Osteocyte (in vitro differentiated cells): ENCODE measurements at regions not wholly inside any gene's neighbourhood (a gene's known extent, or its start where the extent isn't known, plus 50 kb on each side); places are given as distances from the start of the nearest gene placed in this dataset.

ENCODE experiments used
- DNase-seq: peaks from one replicate; pipeline ENCODE4 v3.0.0; 2021; ENCODE audit warnings: mixed read lengths; ENCODE audit not compliant: unreplicated experiment; ENCODE audit errors: extremely low spot score
- H3K27ac Mint-ChIP-seq: one replicate; pipeline ENCODE4 v1.8.0; 2021; ENCODE audit warnings: mild to moderate bottlenecking, mixed read lengths; ENCODE audit not compliant: unreplicated experiment
- H3K27me3 Mint-ChIP-seq: one replicate; pipeline ENCODE4 v1.8.0; 2021; ENCODE audit warnings: mixed read lengths; ENCODE audit not compliant: unreplicated experiment
- H3K36me3 Mint-ChIP-seq: one replicate; pipeline ENCODE4 v1.8.0; 2021; ENCODE audit warnings: mixed read lengths; ENCODE audit not compliant: unreplicated experiment
- H3K4me1 Mint-ChIP-seq: one replicate; pipeline ENCODE4 v1.8.0; 2021; ENCODE audit warnings: mixed read lengths; ENCODE audit not compliant: unreplicated experiment
- H3K4me3 Mint-ChIP-seq: one replicate; pipeline ENCODE4 v1.8.0; 2021; ENCODE audit warnings: mild to moderate bottlenecking, moderate library complexity, mixed read lengths; ENCODE audit not compliant: unreplicated experiment
- H3K9me3 Mint-ChIP-seq: one replicate; pipeline ENCODE4 v1.8.0; 2021; ENCODE audit warnings: mixed read lengths; ENCODE audit not compliant: unreplicated experiment
- TF ChIP-seq, protein P1 (sequence below): fragments of 200-600 bp; sonication (generic); IDR thresholded peaks from 2 replicates; pipeline ENCODE4 v1.5.0; 2021; ENCODE audit warnings: antibody characterized with exemption, mild to moderate bottlenecking, moderate library complexity

DNA sequence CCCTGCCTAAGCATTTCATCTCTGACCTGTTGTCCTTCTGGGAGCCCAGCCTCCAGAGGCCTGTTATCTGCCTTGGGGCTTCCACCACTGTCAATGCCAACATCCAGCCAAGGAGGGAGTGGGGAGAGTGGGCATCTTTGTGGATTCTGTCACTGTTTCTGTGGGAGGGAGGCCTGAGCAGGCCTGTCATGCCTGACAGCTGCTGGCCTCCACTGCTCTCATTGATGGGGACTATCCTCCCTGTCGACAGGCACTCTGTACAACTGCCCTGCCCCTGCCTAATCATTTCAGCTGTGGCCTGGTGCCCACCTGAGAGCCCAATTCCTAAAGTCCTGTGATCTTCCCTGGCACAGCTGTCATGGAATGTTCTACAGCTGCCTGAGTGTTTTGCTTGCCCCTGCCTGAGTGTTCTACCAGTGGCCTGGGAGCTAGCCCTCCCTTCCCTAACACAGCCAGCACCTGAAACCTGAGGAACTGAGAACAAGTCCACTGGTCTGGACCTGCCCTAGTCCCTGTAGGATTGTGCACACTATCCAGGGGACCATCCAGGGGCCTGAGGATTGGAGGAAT lies 145.3 kb downstream of the FAM83B start:
- H3K4me1 Mint-ChIP-seq = peaks cover 2% of the 10 kb centered on the region
- H3K9me3 Mint-ChIP-seq = peaks cover 19% of the 10 kb centered on the region
- no peak overlapping the region for H3K4me3 Mint-ChIP-seq
- DNase-seq = no peak
- TF ChIP-seq, protein P1, sequence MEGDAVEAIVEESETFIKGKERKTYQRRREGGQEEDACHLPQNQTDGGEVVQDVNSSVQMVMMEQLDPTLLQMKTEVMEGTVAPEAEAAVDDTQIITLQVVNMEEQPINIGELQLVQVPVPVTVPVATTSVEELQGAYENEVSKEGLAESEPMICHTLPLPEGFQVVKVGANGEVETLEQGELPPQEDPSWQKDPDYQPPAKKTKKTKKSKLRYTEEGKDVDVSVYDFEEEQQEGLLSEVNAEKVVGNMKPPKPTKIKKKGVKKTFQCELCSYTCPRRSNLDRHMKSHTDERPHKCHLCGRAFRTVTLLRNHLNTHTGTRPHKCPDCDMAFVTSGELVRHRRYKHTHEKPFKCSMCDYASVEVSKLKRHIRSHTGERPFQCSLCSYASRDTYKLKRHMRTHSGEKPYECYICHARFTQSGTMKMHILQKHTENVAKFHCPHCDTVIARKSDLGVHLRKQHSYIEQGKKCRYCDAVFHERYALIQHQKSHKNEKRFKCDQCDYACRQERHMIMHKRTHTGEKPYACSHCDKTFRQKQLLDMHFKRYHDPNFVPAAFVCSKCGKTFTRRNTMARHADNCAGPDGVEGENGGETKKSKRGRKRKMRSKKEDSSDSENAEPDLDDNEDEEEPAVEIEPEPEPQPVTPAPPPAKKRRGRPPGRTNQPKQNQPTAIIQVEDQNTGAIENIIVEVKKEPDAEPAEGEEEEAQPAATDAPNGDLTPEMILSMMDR = no peak
- H3K27ac Mint-ChIP-seq = no peak overlapping the region
- H3K27me3 Mint-ChIP-seq = no peaks in the 10 kb centered on the region
- no peaks in the 10 kb centered on the region for H3K36me3 Mint-ChIP-seq

DNA sequence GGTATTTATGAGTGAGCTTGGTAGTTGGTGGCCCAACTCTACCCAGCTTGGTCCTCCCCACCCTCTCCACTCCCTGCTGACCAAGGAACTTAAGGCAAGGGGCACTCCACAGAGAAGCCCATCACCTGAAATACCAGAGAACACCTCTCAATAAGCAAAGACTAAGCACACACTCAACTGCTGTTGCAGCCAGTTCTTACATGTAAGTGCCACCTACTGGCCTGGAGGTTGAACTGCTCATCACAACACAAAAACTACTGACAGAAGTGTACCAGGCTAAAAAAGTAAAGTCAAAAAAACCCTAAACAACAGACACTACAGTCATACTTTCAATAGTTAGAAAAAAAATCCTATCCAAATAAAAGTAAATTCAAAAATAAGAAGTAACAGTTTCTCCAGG lies 146.2 kb downstream of the FAM83B start:
- H3K9me3 Mint-ChIP-seq = peaks cover 19% of the 10 kb centered on the region
- no peak for DNase-seq
- no peaks in the 10 kb centered on the region for H3K27me3 Mint-ChIP-seq
- no peak overlapping the region for H3K27ac Mint-ChIP-seq
- TF ChIP-seq, protein P1 = peak; percentile 35
- no peaks in the 10 kb centered on the region for H3K36me3 Mint-ChIP-seq
- H3K4me1 Mint-ChIP-seq = peaks cover 2% of the 10 kb centered on the region
- H3K4me3 Mint-ChIP-seq = no peak overlapping the region

DNA sequence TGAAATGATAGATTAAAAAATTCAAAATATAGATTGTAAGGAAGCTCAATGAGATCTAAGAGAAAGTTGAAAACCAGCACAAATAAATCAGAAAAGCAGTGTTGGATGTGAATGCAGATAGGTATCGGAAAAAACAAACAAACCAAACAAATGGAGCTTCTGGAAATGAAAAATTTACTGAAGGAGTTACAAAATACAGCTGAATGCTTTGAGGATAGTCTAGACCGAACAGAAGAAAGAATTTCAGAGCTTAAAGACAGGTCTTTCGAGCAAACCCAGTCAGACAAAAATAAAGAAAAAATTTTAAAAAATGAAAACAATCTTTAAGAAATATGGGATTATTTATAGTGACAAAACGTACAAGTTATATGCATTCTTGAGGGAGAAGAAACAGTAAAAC lies 146.7 kb downstream of the FAM83B start:
- H3K27me3 Mint-ChIP-seq = no peaks in the 10 kb centered on the region
- no peaks in the 10 kb centered on the region for H3K36me3 Mint-ChIP-seq
- no peak overlapping the region for H3K27ac Mint-ChIP-seq
- H3K9me3 Mint-ChIP-seq = peaks cover 19% of the 10 kb centered on the region
- no peak for DNase-seq
- no peak overlapping the region for H3K4me3 Mint-ChIP-seq
- H3K4me1 Mint-ChIP-seq = peaks cover 2% of the 10 kb centered on the region
- TF ChIP-seq, protein P1 = no peak

DNA sequence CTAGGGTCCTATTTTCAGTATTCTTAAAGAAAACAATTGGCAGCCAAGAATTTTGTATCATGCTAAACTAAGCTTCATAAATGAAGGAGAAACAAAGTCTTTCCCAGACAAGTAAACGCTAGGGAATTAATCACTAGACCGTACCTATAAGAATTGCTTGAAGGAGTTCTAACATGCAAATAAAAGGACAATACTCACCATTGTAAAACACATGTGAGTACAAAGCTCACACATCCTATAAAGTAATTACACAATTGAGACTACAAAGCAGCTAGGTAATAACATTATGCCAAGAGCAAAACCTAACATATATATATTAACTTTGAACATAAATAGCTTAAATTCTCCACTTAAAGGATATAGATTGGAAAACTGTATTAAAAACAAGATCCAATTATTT lies 147.4 kb downstream of the FAM83B start:
- no peak overlapping the region for H3K27ac Mint-ChIP-seq
- no peak for DNase-seq
- H3K36me3 Mint-ChIP-seq = no peaks in the 10 kb centered on the region
- no peaks in the 10 kb centered on the region for H3K4me1 Mint-ChIP-seq
- H3K9me3 Mint-ChIP-seq = peaks cover 19% of the 10 kb centered on the region
- TF ChIP-seq, protein P1 = no peak
- H3K27me3 Mint-ChIP-seq = no peaks in the 10 kb centered on the region
- no peak overlapping the region for H3K4me3 Mint-ChIP-seq

DNA sequence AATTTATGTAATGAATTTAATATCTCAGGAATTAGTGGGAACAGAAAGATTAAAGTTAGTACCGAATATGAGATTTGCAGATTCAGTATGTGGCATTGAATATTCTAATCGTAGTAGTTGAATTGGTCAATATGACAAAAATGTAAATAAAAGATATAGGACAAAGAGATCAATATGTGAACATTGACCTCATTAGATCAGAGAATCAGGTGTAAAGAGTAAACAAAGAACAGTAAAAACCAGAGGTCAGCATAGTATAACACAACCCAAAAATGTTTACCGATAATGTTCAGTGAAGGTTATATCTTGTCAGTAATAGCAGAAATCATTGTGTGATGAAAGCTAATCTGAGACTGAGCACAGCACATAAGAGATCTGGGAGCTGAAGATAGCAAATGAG lies 152.0 kb downstream of the FAM83B start:
- Mint-ChIP-seq H3K4me3 (no peak overlapping the region), H3K27me3 (peaks cover 4% of the 10 kb centered on the region), H3K9me3 (peaks cover 11% of the 10 kb centered on the region), H3K4me1 (no peaks in the 10 kb centered on the region), H3K27ac (no peak overlapping the region), H3K36me3 (no peaks in the 10 kb centered on the region)
- TF ChIP-seq, protein P1 = no peak
- no peak for DNase-seq
